GM23248 (cell line): ENCODE measurements at regions not wholly inside any gene's neighbourhood (a gene's known extent, or its start where the extent isn't known, plus 50 kb on each side); places are given as distances from the start of the nearest gene placed in this dataset.

ENCODE experiments used
- DNase-seq: peaks from one replicate; pipeline ENCODE4 v3.0.0-alpha.2; 2015
- H2AFZ ChIP-seq: fragments of 200-600 bp; sonication (generic); 2 replicates; pipeline ENCODE4 v1.6.1; 2016; ENCODE audit warnings: antibody characterized with exemption
- H3F3A ChIP-seq: fragments of 200-600 bp; sonication (generic); 2 replicates; pipeline ENCODE4 v1.6.1; 2016; ENCODE audit warnings: mild to moderate bottlenecking, antibody characterized with exemption, mixed run types; ENCODE audit not compliant: insufficient read depth
- H3K27ac ChIP-seq: fragments of 200-600 bp; sonication (generic); 2 replicates; pipeline ENCODE4 v1.5.1; 2016; ENCODE audit warnings: mild to moderate bottlenecking
- H3K27me3 ChIP-seq: fragments of 200-600 bp; sonication (generic); replicated peaks from 2 replicates; pipeline ENCODE4 v1.6.1; 2016; ENCODE audit warnings: mild to moderate bottlenecking; ENCODE audit not compliant: insufficient read depth
- H3K36me3 ChIP-seq: fragments of 200-600 bp; sonication (generic); 2 replicates; pipeline ENCODE4 v1.6.1; 2016; ENCODE audit warnings: low read depth, mild to moderate bottlenecking
- H3K4me1 ChIP-seq: fragments of 200-600 bp; sonication (generic); 2 replicates; pipeline ENCODE4 v1.6.1; 2016; ENCODE audit warnings: mild to moderate bottlenecking; ENCODE audit not compliant: insufficient read depth
- H3K4me2 ChIP-seq: fragments of 200-600 bp; sonication (generic); one replicate; pipeline ENCODE4 v1.6.1; 2016; ENCODE audit warnings: mild to moderate bottlenecking; ENCODE audit not compliant: unreplicated experiment
- H3K4me3 ChIP-seq: fragments of 200-600 bp; sonication (generic); 2 replicates; pipeline ENCODE4 v1.5.1; 2016; ENCODE audit warnings: mild to moderate bottlenecking
- H3K79me2 ChIP-seq: fragments of 200-600 bp; sonication (generic); 2 replicates; pipeline ENCODE4 v1.6.1; 2016; ENCODE audit warnings: mild to moderate bottlenecking; ENCODE audit not compliant: insufficient read depth
- H3K9ac ChIP-seq: fragments of 200-600 bp; sonication (generic); 2 replicates; pipeline ENCODE4 v1.6.1; 2016; ENCODE audit warnings: mild to moderate bottlenecking
- H3K9me2 ChIP-seq: fragments of 200-600 bp; sonication (generic); 2 replicates; pipeline ENCODE4 v1.6.1; 2016; ENCODE audit warnings: mixed run types, mild to moderate bottlenecking, moderate library complexity; ENCODE audit not compliant: insufficient read depth
- H3K9me3 ChIP-seq: fragments of 200-600 bp; sonication (generic); one replicate; pipeline ENCODE4 v1.6.1; 2017; ENCODE audit warnings: low read depth
- H4K20me1 ChIP-seq: fragments of 200-600 bp; sonication (generic); 2 replicates; pipeline ENCODE4 v1.6.0; 2016; ENCODE audit not compliant: insufficient read depth
- EZH2 ChIP-seq: fragments of 200-600 bp; sonication (generic); IDR thresholded peaks from 2 replicates; pipeline ENCODE4 v1.6.1; 2018; ENCODE audit warnings: antibody characterized with exemption, mild to moderate bottlenecking; ENCODE audit not compliant: insufficient read depth, poor library complexity, severe bottlenecking
- EZH2phosphoT487 ChIP-seq: fragments of 200-600 bp; sonication (generic); IDR thresholded peaks from 2 replicates; pipeline ENCODE4 v1.6.1; 2018; ENCODE audit warnings: antibody characterized with exemption, moderate library complexity, mild to moderate bottlenecking, low read depth; ENCODE audit not compliant: insufficient read depth
- WGBS, 2 experiments: methylation state at CpG; one replicate each; pipeline ENCODE4 v1.1.6; 2015 to 2017; ENCODE audit warnings: low lambda C conversion rate in 2 of 2, low coverage in 1 of 2; ENCODE audit errors: missing lambda C conversion rate in 2 of 2; 5-methylcytosine and 5-hydroxymethylcytosine counted together
- in situ Hi-C: fragments of 300-500 bp; cut with MboI; formaldehyde crosslinking; loops from 2 replicates; pipeline ENCODE4 v1.15.0; 2020

DNA sequence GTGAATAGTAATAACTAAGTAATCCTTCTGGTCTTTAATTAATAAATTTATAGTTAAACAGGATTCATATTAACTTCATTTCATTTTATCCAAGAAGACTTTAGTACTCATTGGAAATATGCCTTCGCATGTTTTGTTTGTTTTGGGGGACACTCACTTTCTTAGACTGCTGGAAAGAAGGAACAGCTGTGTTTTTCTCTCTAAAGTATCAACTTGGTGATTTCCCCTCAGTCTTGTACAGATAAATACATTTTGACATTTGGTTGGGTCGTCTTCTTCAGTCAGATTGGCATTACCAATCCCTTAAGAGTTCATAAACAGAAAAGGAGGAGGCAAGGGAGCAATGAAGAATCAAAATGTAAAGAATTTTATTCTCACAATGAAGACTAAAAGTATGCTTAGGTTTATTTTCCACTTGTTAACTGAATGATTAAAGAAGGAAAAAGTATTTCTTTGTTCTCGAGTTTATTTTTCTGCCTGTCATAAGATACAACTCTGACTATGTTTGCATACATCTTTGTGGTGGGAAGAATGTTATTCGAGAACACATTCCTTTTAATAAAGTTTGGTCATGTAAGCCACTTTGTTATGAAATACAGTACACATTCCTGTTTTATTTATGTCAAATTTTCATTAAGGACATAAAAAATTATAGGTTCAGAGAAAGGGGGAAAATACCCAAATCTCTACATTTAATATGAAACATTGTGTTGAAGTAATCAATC, 140.2 kb downstream of the GMNC start:
- H3K4me2 ChIP-seq, result no peak overlapping the region
- TF ChIP-seq EZH2 (no peak), EZH2phosphoT487 (no peak)
- DNase-seq, result no peak
- no peak overlapping the region for H3K4me3 ChIP-seq
- no peaks in the 10 kb centered on the region for H3K36me3 ChIP-seq
- no peaks in the 10 kb centered on the region for H4K20me1 ChIP-seq
- 0 out of 2 replicates have a peak, but pooled peaks cover 4% of the 10 kb centered on the region for H3F3A ChIP-seq
- no peak overlapping the region for H3K9ac ChIP-seq
- H3K27ac ChIP-seq, result no peak overlapping the region
- no peaks in the 10 kb centered on the region for H3K9me2 ChIP-seq
- H3K79me2 ChIP-seq, result no peaks in the 10 kb centered on the region
- H3K4me1 ChIP-seq, result peaks cover 14% of the 10 kb centered on the region
- no peaks in the 10 kb centered on the region for H3K27me3 ChIP-seq
- no peaks in the 10 kb centered on the region for H3K9me3 ChIP-seq
- in situ Hi-C loops, result no loop called here
- 58 to 64% methylated on average over 4 of the region's 4 CpGs for WGBS, 2 experiments
- no peak overlapping the region for H2AFZ ChIP-seq

- Histone ChIP-seq H3K9ac (no peak overlapping the region), H3K27ac (no peak overlapping the region), H4K20me1 (no peaks in the 10 kb centered on the region), H2AFZ (no peak overlapping the region), H3K4me3 (no peak overlapping the region), H3K9me3 (no peaks in the 10 kb centered on the region), H3K79me2 (no peaks in the 10 kb centered on the region), H3K4me2 (no peak overlapping the region), H3F3A (0 out of 2 replicates have a peak, but pooled peaks cover 4% of the 10 kb centered on the region), H3K4me1 (peaks cover 14% of the 10 kb centered on the region), H3K27me3 (no peaks in the 10 kb centered on the region), H3K9me2 (no peaks in the 10 kb centered on the region), H3K36me3 (no peaks in the 10 kb centered on the region)
- in situ Hi-C loops, result no loop called here
- no peak for TF ChIP-seq EZH2phosphoT487
- no peak for TF ChIP-seq EZH2
- DNase-seq, result no peak
- 93 to 95% methylated on average over 5 of the region's 5 CpGs for WGBS, 2 experiments
These were observed 141.2 kb downstream of the GMNC start for GRCh38 chr3:190721330-190721729.

- Histone ChIP-seq H3K79me2 (no peaks in the 10 kb centered on the region), H3K27ac (peak overlapping the region; percentile 19; the same call in 1 of the 2 replicates), H3K9me3 (no peaks in the 10 kb centered on the region), H4K20me1 (no peaks in the 10 kb centered on the region), H3K4me3 (peak overlapping the region; percentile 27), H2AFZ (0 out of 2 replicates have a peak overlapping the region, but pooled peaks have one; percentile 44), H3K4me1 (peaks cover 14% of the 10 kb centered on the region), H3K27me3 (no peaks in the 10 kb centered on the region), H3K9ac (peak overlapping the region; percentile 10; the same call in 1 of the 2 replicates), H3K4me2 (peak overlapping the region; percentile 44), H3F3A (0 out of 2 replicates have a peak, but pooled peaks cover 4% of the 10 kb centered on the region), H3K36me3 (no peaks in the 10 kb centered on the region), H3K9me2 (no peaks in the 10 kb centered on the region)
- in situ Hi-C loops, result loop anchor here (10.0 kb wide), 1 partner anchor 336 kb away; no protein-coding TSS in a partner anchor
- WGBS, 2 experiments, result 1% methylated on average over 4 of the region's 4 CpGs
- TF ChIP-seq EZH2phosphoT487 (no peak), EZH2 (no peak)
- peak; percentile 80 for DNase-seq
These were observed 143.8 kb downstream of the GMNC start for GRCh38 chr3:190718671-190719070.

- H3K27ac ChIP-seq, result peak overlapping the region; percentile 19; the same call in 1 of the 2 replicates
- no peaks in the 10 kb centered on the region for H3K79me2 ChIP-seq
- 0 out of 2 replicates have a peak overlapping the region, but pooled peaks have one; percentile 44 for H2AFZ ChIP-seq
- H3K9me2 ChIP-seq, result no peaks in the 10 kb centered on the region
- no peaks in the 10 kb centered on the region for H3K27me3 ChIP-seq
- peak overlapping the region; percentile 27 for H3K4me3 ChIP-seq
- no peaks in the 10 kb centered on the region for H3K9me3 ChIP-seq
- H4K20me1 ChIP-seq, result no peaks in the 10 kb centered on the region
- in situ Hi-C loops, result loop anchor here (10.0 kb wide), 1 partner anchor 337 kb away; no protein-coding TSS in a partner anchor
- H3K4me2 ChIP-seq, result peak overlapping the region; percentile 44
- no peaks in the 10 kb centered on the region for H3K36me3 ChIP-seq
- H3K9ac ChIP-seq, result peak overlapping the region; percentile 10; the same call in 1 of the 2 replicates
- peaks cover 14% of the 10 kb centered on the region for H3K4me1 ChIP-seq
- WGBS, 2 experiments, result 93 to 94% methylated on average over 5 of the region's 5 CpGs
- TF ChIP-seq EZH2phosphoT487 (no peak), EZH2 (no peak)
- DNase-seq, result no peak
- 0 out of 2 replicates have a peak, but pooled peaks cover 4% of the 10 kb centered on the region for H3F3A ChIP-seq
These were observed 144.4 kb downstream of the GMNC start for GRCh38 chr3:190718097-190718496.
